Astrocyte (in vitro differentiated cells and primary cell): ENCODE measurements at regions not wholly inside any gene's neighbourhood (a gene's known extent, or its start where the extent isn't known, plus 50 kb on each side); places are given as distances from the start of the nearest gene placed in this dataset.
A peak's percentile ranks its signal among the peaks of the same experiment; 100 is the strongest.

ENCODE experiments used
- DNase-seq: peaks from one replicate; pipeline ENCODE4 v3.0.0-alpha.2; 2010; ENCODE audit warnings: low read depth
- FAIRE-seq: peaks from 2 replicates; lab custom pipeline; 2011; peaks lifted over from hg19 to GRCh38; lab: Jason Lieb, UNC
- H2AFZ ChIP-seq: 2 replicates; pipeline ENCODE4 v1.6.0; 2012; ENCODE audit warnings: low read depth, low read length, inconsistent platforms
- H3K27ac ChIP-seq: 2 replicates; pipeline ENCODE4 v1.5.1; 2011; ENCODE audit warnings: low read depth, low read length, inconsistent platforms
- H3K27me3 ChIP-seq: 2 replicates; pipeline ENCODE4 v1.6.0; 2011; ENCODE audit warnings: low read length, inconsistent platforms; ENCODE audit not compliant: insufficient read depth
- H3K36me3 ChIP-seq: 2 replicates; pipeline ENCODE4 v1.5.1; 2011; ENCODE audit warnings: low read length, inconsistent platforms; ENCODE audit not compliant: insufficient read depth
- H3K4me1 ChIP-seq: 2 replicates; pipeline ENCODE4 v1.5.1; 2011; ENCODE audit warnings: low read length, inconsistent platforms; ENCODE audit not compliant: insufficient read depth
- H3K4me2 ChIP-seq: 2 replicates; pipeline ENCODE4 v1.6.0; 2012; ENCODE audit warnings: low read length, inconsistent platforms
- H3K4me3 ChIP-seq: 2 replicates; pipeline ENCODE4 v1.5.1; 2011; ENCODE audit warnings: low read depth, mild to moderate bottlenecking, low read length, inconsistent platforms; ENCODE audit not compliant: insufficient read depth
- H3K79me2 ChIP-seq: 2 replicates; pipeline ENCODE4 v1.6.0; 2012; ENCODE audit warnings: mild to moderate bottlenecking, low read length, inconsistent platforms; ENCODE audit not compliant: insufficient read depth
- H3K9ac ChIP-seq: 2 replicates; pipeline ENCODE4 v1.6.0; 2012; ENCODE audit warnings: mild to moderate bottlenecking, low read length, inconsistent platforms
- H3K9me3 ChIP-seq: 2 replicates; pipeline ENCODE4 v1.5.1; 2012; ENCODE audit warnings: low read depth, mild to moderate bottlenecking, low read length, inconsistent platforms; ENCODE audit not compliant: insufficient read depth
- H4K20me1 ChIP-seq: 2 replicates; pipeline ENCODE4 v1.6.0; 2012; ENCODE audit warnings: low read length, inconsistent platforms; ENCODE audit not compliant: insufficient read depth
- H3K27ac Mint-ChIP-seq: one replicate; pipeline ENCODE4 v1.8.0; 2021; ENCODE audit warnings: mild to moderate bottlenecking, mixed read lengths; ENCODE audit not compliant: unreplicated experiment
- H3K27me3 Mint-ChIP-seq: one replicate; pipeline ENCODE4 v1.8.0; 2021; ENCODE audit warnings: low read depth, mixed read lengths; ENCODE audit not compliant: unreplicated experiment
- H3K36me3 Mint-ChIP-seq: one replicate; pipeline ENCODE4 v1.8.0; 2021; ENCODE audit warnings: low read depth, mixed read lengths; ENCODE audit not compliant: unreplicated experiment
- H3K4me1 Mint-ChIP-seq: one replicate; pipeline ENCODE4 v1.8.0; 2021; ENCODE audit warnings: low read depth, mixed read lengths; ENCODE audit not compliant: unreplicated experiment
- H3K4me3 Mint-ChIP-seq: one replicate; pipeline ENCODE4 v1.8.0; 2021; ENCODE audit warnings: mild to moderate bottlenecking, moderate library complexity, mixed read lengths; ENCODE audit not compliant: unreplicated experiment
- H3K9me3 Mint-ChIP-seq: one replicate; pipeline ENCODE4 v1.8.0; 2021; ENCODE audit warnings: mild to moderate bottlenecking, mixed read lengths; ENCODE audit not compliant: unreplicated experiment
- EZH2 ChIP-seq: IDR thresholded peaks from 2 replicates; pipeline ENCODE4 v1.6.1; 2012; ENCODE audit warnings: mild to moderate bottlenecking, low read length, inconsistent platforms; ENCODE audit not compliant: insufficient read depth
- TF ChIP-seq, protein P1 (sequence below): IDR thresholded peaks from 2 replicates; pipeline ENCODE4 v1.5.1; 2011; ENCODE audit warnings: low read depth, mild to moderate bottlenecking, inconsistent platforms, low read length, moderate library complexity; ENCODE audit not compliant: insufficient read depth

DNA sequence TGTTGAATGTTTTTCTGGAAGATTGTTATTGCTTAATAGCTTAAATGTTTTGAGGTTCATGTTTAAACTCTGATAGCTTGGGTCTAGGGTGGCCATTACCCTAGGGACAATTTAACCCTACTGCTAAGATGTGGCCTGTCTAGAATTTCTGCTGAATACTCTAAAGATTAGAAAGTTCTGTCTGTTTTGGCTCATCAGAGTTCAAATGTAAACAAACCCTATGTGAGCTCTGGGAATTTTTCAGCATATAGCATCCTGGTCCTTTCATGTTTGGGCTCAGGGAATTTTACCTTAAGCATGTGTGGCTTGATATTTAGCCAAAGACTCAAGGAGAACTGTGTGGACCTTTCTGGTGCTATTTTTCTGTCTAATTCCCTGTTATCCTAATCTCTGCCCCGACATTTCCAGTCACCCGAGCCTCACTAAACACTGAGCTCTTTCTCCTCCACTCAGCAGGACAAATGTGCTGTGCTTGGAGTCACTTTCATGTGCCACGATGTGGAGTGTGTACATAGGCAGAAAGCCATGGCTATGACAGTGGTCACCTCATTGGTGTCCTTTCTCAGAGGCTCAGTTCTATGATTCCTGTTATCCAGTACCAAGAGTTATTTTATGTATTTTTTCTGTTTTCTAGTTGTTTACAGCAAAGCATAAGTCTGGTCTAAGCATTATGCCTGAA is 492.5 kb upstream of the SPHKAP start:
- H3K27me3 ChIP-seq = no peaks in the 10 kb centered on the region
- Mint-ChIP-seq H3K27me3 (no peaks in the 10 kb centered on the region), H3K4me3 (no peak overlapping the region), H3K4me1 (peaks cover 8% of the 10 kb centered on the region), H3K27ac (no peak overlapping the region), H3K9me3 (no peaks in the 10 kb centered on the region), H3K36me3 (no peaks in the 10 kb centered on the region)
- no peak overlapping the region for H3K9ac ChIP-seq
- no peak overlapping the region for H2AFZ ChIP-seq
- no peak overlapping the region for H3K4me2 ChIP-seq
- H3K4me3 ChIP-seq = no peak overlapping the region
- no peak overlapping the region for H3K27ac ChIP-seq
- H3K79me2 ChIP-seq = no peaks in the 10 kb centered on the region
- H4K20me1 ChIP-seq = no peaks in the 10 kb centered on the region
- no peaks in the 10 kb centered on the region for H3K4me1 ChIP-seq
- TF ChIP-seq EZH2 = no peak
- TF ChIP-seq, protein P1, sequence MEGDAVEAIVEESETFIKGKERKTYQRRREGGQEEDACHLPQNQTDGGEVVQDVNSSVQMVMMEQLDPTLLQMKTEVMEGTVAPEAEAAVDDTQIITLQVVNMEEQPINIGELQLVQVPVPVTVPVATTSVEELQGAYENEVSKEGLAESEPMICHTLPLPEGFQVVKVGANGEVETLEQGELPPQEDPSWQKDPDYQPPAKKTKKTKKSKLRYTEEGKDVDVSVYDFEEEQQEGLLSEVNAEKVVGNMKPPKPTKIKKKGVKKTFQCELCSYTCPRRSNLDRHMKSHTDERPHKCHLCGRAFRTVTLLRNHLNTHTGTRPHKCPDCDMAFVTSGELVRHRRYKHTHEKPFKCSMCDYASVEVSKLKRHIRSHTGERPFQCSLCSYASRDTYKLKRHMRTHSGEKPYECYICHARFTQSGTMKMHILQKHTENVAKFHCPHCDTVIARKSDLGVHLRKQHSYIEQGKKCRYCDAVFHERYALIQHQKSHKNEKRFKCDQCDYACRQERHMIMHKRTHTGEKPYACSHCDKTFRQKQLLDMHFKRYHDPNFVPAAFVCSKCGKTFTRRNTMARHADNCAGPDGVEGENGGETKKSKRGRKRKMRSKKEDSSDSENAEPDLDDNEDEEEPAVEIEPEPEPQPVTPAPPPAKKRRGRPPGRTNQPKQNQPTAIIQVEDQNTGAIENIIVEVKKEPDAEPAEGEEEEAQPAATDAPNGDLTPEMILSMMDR = no peak
- no peaks in the 10 kb centered on the region for H3K9me3 ChIP-seq
- no peaks in the 10 kb centered on the region for H3K36me3 ChIP-seq
- FAIRE-seq (peak; percentile 32), DNase-seq (no peak)

DNA sequence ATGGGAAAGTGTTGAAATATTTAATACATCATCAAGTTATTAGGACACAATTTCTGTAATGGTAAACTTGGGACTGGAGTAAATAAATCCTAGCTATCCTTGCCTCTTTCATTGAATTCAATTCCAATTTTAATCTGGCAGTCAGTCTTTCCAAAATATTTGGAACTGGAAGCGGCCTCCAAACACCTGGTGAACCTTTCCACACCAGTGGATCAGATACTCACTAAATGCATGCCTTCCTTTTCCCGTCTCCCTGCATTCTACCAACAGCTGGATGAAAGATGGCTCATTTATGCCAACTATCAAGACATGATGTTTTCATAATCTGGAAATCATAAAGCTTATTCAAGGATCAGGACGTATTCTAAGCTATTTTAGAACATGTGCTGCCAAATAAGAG is 488.2 kb upstream of the SPHKAP start:
- Histone ChIP-seq H3K36me3 (no peaks in the 10 kb centered on the region), H3K4me2 (no peak overlapping the region), H3K9me3 (no peaks in the 10 kb centered on the region), H2AFZ (no peak overlapping the region), H3K4me3 (no peak overlapping the region), H3K4me1 (no peaks in the 10 kb centered on the region), H3K9ac (no peak overlapping the region), H3K27me3 (no peaks in the 10 kb centered on the region), H3K79me2 (no peaks in the 10 kb centered on the region), H3K27ac (no peak overlapping the region), H4K20me1 (no peaks in the 10 kb centered on the region)
- Mint-ChIP-seq H3K4me1 (peaks cover under 1% of the 10 kb centered on the region), H3K9me3 (no peaks in the 10 kb centered on the region), H3K36me3 (no peaks in the 10 kb centered on the region), H3K4me3 (no peak overlapping the region), H3K27me3 (no peaks in the 10 kb centered on the region), H3K27ac (no peak overlapping the region)
- TF ChIP-seq EZH2 = no peak
- TF ChIP-seq, protein P1 = no peak
- DNase-seq (no peak), FAIRE-seq (no peak)

GRCh38 chr2:228665232-228665631 is 483.7 kb upstream of the SPHKAP start:
- H3K27me3 Mint-ChIP-seq = no peaks in the 10 kb centered on the region
- Histone ChIP-seq H3K4me1 (no peaks in the 10 kb centered on the region), H3K4me2 (no peak overlapping the region), H3K27ac (no peak overlapping the region), H3K4me3 (no peak overlapping the region), H3K9ac (no peak overlapping the region), H3K79me2 (no peaks in the 10 kb centered on the region), H3K9me3 (no peaks in the 10 kb centered on the region), H3K27me3 (no peaks in the 10 kb centered on the region), H4K20me1 (no peaks in the 10 kb centered on the region), H2AFZ (no peak overlapping the region), H3K36me3 (no peaks in the 10 kb centered on the region)
- no peaks in the 10 kb centered on the region for H3K36me3 Mint-ChIP-seq
- H3K27ac Mint-ChIP-seq = no peak overlapping the region
- TF ChIP-seq, protein P1 = no peak
- no peak for TF ChIP-seq EZH2
- DNase-seq (no peak), FAIRE-seq (no peak)
- no peaks in the 10 kb centered on the region for H3K4me1 Mint-ChIP-seq
- H3K4me3 Mint-ChIP-seq = no peak overlapping the region
- no peaks in the 10 kb centered on the region for H3K9me3 Mint-ChIP-seq
